Fibroblast of skin of right quadriceps (primary cell): ENCODE measurements at regions not wholly inside any gene's neighbourhood (a gene's known extent, or its start where the extent isn't known, plus 50 kb on each side); places are given as distances from the start of the nearest gene placed in this dataset.
"Not testable (repeated sequence)": the region's sequence is repeated elsewhere in the genome, so short reads cannot be mapped to it uniquely, and the experiment has no call there.

Source experiments
- DNase-seq: peaks from one replicate; pipeline ENCODE4 v3.0.0-alpha.2; 2013

DNA sequence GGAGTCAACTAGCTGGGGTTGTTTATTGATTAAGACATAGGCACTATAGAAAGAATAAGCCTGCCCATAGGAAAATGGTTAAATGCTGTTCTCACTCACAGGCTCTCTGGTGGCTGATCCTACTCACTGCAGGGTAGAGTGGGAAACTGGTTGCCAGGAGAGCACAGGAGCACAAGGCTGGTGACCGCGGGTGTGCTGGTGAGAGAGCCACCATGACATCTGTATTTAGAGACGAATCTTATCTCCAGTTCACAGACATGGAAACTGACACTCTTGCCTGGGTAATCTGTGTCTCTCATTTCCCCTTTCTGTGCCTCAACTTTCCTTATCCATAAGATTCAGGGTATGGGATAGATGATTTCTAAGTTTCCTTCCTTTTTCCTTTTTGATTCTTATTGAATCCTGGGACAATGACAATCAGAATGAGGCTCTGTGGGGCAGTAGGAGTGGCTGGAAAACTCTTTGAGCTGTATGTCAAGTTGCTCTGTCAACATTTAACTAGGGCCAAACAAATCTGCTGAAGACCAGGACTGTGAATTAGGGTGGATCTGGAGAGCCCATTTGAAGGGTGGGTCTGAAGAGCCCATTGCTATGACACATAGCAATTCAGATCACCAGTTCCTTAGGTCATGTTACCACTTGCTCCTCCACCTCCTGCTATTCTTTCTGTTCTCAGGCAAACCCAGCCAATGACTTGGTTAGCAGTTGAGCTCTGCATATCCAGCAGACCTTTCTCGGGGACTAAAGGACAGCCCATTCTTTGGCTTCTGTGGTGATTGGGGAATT is 286.1 kb upstream of the TBL1XR1 start:
- DNase-seq = no peak

DNA sequence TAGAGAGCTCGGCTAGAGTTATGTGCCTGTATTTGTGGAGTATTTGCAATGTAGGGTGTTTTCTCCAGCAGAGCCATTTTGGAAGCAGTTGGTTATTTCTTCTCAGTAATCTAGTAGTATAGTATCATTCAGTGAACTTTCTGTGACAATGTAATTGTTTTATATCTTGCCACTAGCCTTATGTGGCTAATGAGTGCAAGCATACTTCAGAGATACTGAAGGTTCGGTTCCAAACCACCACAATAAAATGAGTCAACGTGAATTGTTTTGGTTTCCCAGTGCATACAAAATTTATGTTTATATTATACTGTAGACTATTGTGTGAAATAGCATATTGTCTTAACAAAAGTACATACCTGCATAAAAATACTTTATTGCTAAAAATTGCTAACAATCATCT is 286.9 kb upstream of the TBL1XR1 start:
- no peak for DNase-seq

- peak; percentile 61 for DNase-seq
Measured at GRCh38 chr3:177484926-177485325, 287.6 kb upstream of the TBL1XR1 start.

GRCh38 chr3:177487635-177488186 is 290.4 kb upstream of the TBL1XR1 start:
- no peak for DNase-seq

GRCh38 chr3:177488740-177489139 is 291.5 kb upstream of the TBL1XR1 start:
- DNase-seq = no peak

GRCh38 chr3:177490626-177491025 is 293.3 kb upstream of the TBL1XR1 start:
- DNase-seq = no peak

GRCh38 chr3:177491296-177492032 is 294.2 kb upstream of the TBL1XR1 start:
- DNase-seq = peak; percentile 41

GRCh38 chr3:177493091-177493490 is 295.8 kb upstream of the TBL1XR1 start:
- DNase-seq = no peak

GRCh38 chr3:177494216-177494615 is 296.9 kb upstream of the TBL1XR1 start:
- DNase-seq = no peak

GRCh38 chr3:177495566-177495965 is 298.3 kb upstream of the TBL1XR1 start:
- DNase-seq = no peak

GRCh38 chr3:177498037-177498857 is 301.0 kb upstream of the TBL1XR1 start:
- DNase-seq = peak; percentile 62

DNA sequence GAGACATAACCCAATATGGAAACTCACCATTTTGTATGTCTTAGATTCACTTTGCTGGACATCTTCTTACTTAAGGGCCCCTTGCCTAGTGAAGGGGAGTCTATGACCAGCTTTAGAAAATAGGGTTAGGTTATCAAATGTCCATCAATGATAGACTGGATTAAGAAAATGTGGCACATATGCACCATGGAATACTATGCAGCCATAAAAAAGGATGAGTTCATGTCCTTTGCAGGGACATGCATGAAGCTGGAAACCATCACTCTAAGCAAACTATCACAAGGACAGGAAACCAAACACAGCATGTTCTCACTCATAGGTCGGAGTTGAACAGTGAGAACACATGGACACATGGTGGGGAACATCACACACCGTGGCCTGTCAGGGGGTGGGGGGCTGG is 301.8 kb upstream of the TBL1XR1 start:
- not testable (repeated sequence) for DNase-seq

GRCh38 chr3:177499779-177500423 is 302.6 kb upstream of the TBL1XR1 start:
- no peak for DNase-seq

GRCh38 chr3:177510693-177511216 is 313.5 kb upstream of the TBL1XR1 start:
- no peak for DNase-seq

DNA sequence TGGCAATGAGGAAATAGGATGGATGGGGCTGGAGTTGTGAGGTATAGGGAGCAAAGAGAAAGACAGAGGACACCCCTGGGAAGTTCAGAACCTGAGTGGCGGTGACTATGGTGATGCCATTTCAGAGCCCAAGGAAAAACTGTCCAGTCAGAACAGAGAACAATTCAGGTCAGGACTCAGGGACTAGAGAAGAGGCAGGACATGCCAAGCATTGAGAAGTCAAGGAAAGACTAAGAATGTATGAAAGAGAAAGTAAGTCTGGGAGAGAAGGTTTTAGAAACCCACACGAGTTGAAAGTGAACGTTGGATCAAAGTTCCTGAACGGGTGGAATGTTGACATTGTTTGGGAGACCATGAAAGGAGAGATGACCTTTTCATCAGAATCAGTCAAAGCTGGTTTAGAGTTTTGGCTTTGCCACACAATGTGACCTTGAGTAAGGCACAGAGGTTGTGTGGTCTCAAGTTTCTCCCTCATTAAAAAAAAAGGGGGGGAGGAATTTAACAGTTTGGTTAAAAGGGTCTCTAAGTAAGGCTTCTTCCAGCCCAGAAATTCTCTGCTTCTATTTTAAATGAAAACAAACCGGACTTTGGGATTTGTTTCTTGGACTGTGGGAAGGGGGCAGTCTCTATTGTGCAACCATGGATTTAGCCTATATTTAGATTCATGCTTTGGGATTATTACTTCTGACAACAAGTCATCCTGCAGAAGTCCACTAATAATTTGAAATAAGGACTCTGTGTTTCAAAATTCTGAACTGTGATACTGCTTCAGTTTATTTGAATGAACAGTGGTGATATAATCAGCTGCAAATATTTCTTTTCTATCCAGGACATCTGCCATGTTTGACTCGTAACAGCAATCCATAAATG is 315.9 kb upstream of the TBL1XR1 start:
- DNase-seq = no peak

DNA sequence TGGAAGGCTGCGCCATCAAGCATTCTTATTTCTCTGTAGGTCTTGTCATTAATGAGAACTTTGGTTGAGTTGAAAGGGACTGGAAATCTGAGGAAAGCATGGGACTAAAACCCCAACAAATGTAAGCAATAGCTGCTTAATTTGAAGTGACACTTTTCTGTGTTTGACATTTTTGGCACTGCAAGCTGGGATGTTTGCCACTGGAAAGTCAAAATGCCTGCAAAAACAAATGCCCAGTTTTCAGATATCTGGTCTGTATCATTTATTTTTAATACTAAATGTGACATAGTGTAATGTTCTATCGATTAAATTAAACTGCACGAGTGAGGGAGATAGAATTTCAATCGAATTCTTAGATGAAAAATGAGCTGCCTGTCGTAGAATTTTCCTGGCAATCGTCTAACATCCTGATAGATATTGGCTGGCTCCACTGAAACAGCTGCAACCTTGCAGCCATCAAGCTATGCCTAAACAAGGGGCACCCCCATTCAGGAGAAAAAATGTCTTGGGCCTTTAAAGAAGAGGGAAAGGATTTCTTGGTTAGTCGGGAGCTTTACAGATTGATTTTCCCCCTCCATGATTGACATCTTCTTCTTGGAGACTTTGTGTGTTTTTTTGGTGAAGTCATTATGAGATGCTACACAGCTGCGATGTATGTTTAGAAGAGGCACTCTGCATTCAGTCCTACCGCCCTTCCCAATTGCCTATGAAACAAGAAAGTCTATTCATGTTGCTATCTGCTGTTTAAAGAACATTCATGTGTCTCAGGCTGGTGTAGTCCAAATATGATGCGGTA is 316.7 kb upstream of the TBL1XR1 start:
- DNase-seq = no peak

GRCh38 chr3:177514611-177515499 is 317.6 kb upstream of the TBL1XR1 start:
- DNase-seq = no peak

GRCh38 chr3:177515786-177516157 is 318.5 kb upstream of the TBL1XR1 start:
- DNase-seq = no peak
